Adrenal gland (tissue), 5 donors: ENCODE measurements at regions not wholly inside any gene's neighbourhood (a gene's known extent, or its start where the extent isn't known, plus 50 kb on each side); places are given as distances from the start of the nearest gene placed in this dataset.

Source experiments
- CTCF ChIP-seq, 6 experiments: fragments of 450-650 bp in 4 of 6; fragments of 200-600 bp in 2 of 6; sonication (generic) in 1 of 6; IDR thresholded peaks; 1 replicate in 5 of 6; 2 replicates in 1 of 6; pipeline versions ENCODE4 v1.5.1 to v1.8.0; 2016 to 2021; ENCODE audit warnings: antibody characterized with exemption in 6 of 6, mild to moderate bottlenecking in 2 of 6, moderate library complexity in 1 of 6
- POLR2A ChIP-seq, 2 donors: fragments of 450-650 bp; IDR thresholded peaks; one replicate each; pipeline ENCODE4 v1.6.1; 2017; ENCODE audit warnings: antibody characterized with exemption in 2 of 2, mild to moderate bottlenecking in 2 of 2, moderate library complexity in 1 of 2
- donor health status: DM: no; HTN: no; CAD: no.

- TF ChIP-seq CTCF (IDR thresholded peaks at IDR 0.05) (no peak), POLR2A (IDR thresholded peaks at IDR 0.05) (no peak)
Measured at GRCh38 chr1:29388884-29389283, 152.6 kb downstream of the PTPRU start.
